Testis (tissue), 2 donors: ENCODE measurements at regions not wholly inside any gene's neighbourhood (a gene's known extent, or its start where the extent isn't known, plus 50 kb on each side); places are given as distances from the start of the nearest gene placed in this dataset.

Experiments used
- CTCF ChIP-seq, 3 experiments: fragments of 450-650 bp in 2 of 3; fragments of 200-600 bp in 1 of 3; sonication (generic) in 1 of 3; IDR thresholded peaks; one replicate each; pipeline ENCODE4 v1.5.1; 2016 to 2019; ENCODE audit warnings: antibody characterized with exemption in 3 of 3, mild to moderate bottlenecking in 2 of 3, moderate library complexity in 1 of 3
- POLR2A ChIP-seq: fragments of 450-650 bp; IDR thresholded peaks from one replicate; pipeline ENCODE4 v1.6.1; 2017; ENCODE audit warnings: antibody characterized with exemption, mild to moderate bottlenecking, moderate library complexity

GRCh38 chr2:66845307-66845706, 410.4 kb downstream of the MEIS1 start:
- TF ChIP-seq CTCF (IDR thresholded peaks at IDR 0.05) = no peak
- no peak for TF ChIP-seq POLR2A
